Mesenchymal stem cell (in vitro differentiated cells and primary cell): ENCODE measurements at regions not wholly inside any gene's neighbourhood (a gene's known extent, or its start where the extent isn't known, plus 50 kb on each side); places are given as distances from the start of the nearest gene placed in this dataset.

Source experiments
- DNase-seq: peaks from one replicate; pipeline ENCODE4 v3.0.0-alpha.2; 2013
- H2AFZ ChIP-seq: one replicate; pipeline ENCODE4 v1.6.1; 2013; ENCODE audit warnings: low read depth, mild to moderate bottlenecking, control low read depth, inconsistent platforms, low read length, moderate library complexity
- H2AK5ac ChIP-seq: 2 replicates; pipeline ENCODE4 v1.6.1; 2013; ENCODE audit warnings: low read length, moderate library complexity, mild to moderate bottlenecking, inconsistent platforms; ENCODE audit not compliant: severe bottlenecking
- H2BK120ac ChIP-seq: one replicate; pipeline ENCODE4 v1.6.1; 2013; ENCODE audit warnings: low read depth, mild to moderate bottlenecking, inconsistent platforms, low read length, moderate library complexity
- H2BK12ac ChIP-seq, 2 experiments: one replicate each; pipeline ENCODE4 v1.6.1; 2013; ENCODE audit warnings: inconsistent platforms in 2 of 2, low read length in 2 of 2, mild to moderate bottlenecking in 2 of 2, moderate library complexity in 2 of 2, control low read depth in 1 of 2
- H2BK15ac ChIP-seq: one replicate; pipeline ENCODE4 v1.6.1; 2013; ENCODE audit warnings: mild to moderate bottlenecking, low read depth, inconsistent platforms; ENCODE audit not compliant: poor library complexity, severe bottlenecking
- H2BK5ac ChIP-seq: 2 replicates; pipeline ENCODE4 v1.6.1; 2013; ENCODE audit warnings: low read depth, mild to moderate bottlenecking, low read length, control low read depth, inconsistent platforms; ENCODE audit not compliant: poor library complexity, severe bottlenecking
- H3K14ac ChIP-seq, 2 experiments: one replicate each; pipeline ENCODE4 v1.6.1; 2013; ENCODE audit warnings: inconsistent platforms in 2 of 2, low read length in 2 of 2, control low read depth in 1 of 2, mild to moderate bottlenecking in 1 of 2, moderate library complexity in 1 of 2
- H3K18ac ChIP-seq, 2 experiments: one replicate each; pipeline ENCODE4 v1.6.1; 2013; ENCODE audit warnings: inconsistent platforms in 2 of 2, low read length in 2 of 2, control low read depth in 1 of 2, low read depth in 1 of 2, mild to moderate bottlenecking in 1 of 2
- H3K23ac ChIP-seq, 2 experiments: one replicate each; pipeline ENCODE4 v1.6.1; 2013; ENCODE audit warnings: inconsistent platforms in 2 of 2, low read length in 2 of 2, mild to moderate bottlenecking in 2 of 2, moderate library complexity in 2 of 2, control low read depth in 1 of 2
- H3K27ac ChIP-seq: 2 replicates; pipeline ENCODE4 v1.5.1; 2013; ENCODE audit warnings: mild to moderate bottlenecking, moderate library complexity, low read length, control low read depth, inconsistent platforms; ENCODE audit not compliant: poor library complexity, severe bottlenecking
- H3K27me3 ChIP-seq, 2 experiments: 2 replicates each; pipeline versions ENCODE4 v1.6.1 to v1.7.0; 2013; ENCODE audit warnings: low read length in 2 of 2, mild to moderate bottlenecking in 2 of 2, moderate library complexity in 2 of 2, control low read depth in 1 of 2, inconsistent platforms in 1 of 2; ENCODE audit not compliant: control insufficient read depth in 1 of 2, insufficient read depth in 1 of 2
- H3K36me3 ChIP-seq, 2 experiments: 2 replicates each; pipeline versions ENCODE4 v1.6.1 to v1.7.0; 2013; ENCODE audit warnings: low read length in 2 of 2, control low read depth in 1 of 2, inconsistent platforms in 1 of 2, low read depth in 1 of 2, mild to moderate bottlenecking in 1 of 2; ENCODE audit not compliant: insufficient read depth in 2 of 2, control insufficient read depth in 1 of 2
- H3K4ac ChIP-seq, 2 experiments: one replicate each; pipeline ENCODE4 v1.6.1; 2013; ENCODE audit warnings: inconsistent platforms in 2 of 2, low read length in 2 of 2, mild to moderate bottlenecking in 2 of 2, moderate library complexity in 2 of 2, control low read depth in 1 of 2, low read depth in 1 of 2
- H3K4me1 ChIP-seq: 2 replicates; pipeline ENCODE4 v1.6.1; 2013; ENCODE audit warnings: low read depth, low read length, control low read depth; ENCODE audit not compliant: control insufficient read depth, insufficient read depth
- H3K4me2 ChIP-seq: 2 replicates; pipeline ENCODE4 v1.6.1; 2013; ENCODE audit warnings: low read length, mild to moderate bottlenecking, inconsistent platforms; ENCODE audit not compliant: poor library complexity, severe bottlenecking
- H3K4me3 ChIP-seq, 2 experiments: 2 replicates each; pipeline versions ENCODE4 v1.5.1 to v1.7.0; 2013; ENCODE audit warnings: low read length in 2 of 2, mild to moderate bottlenecking in 2 of 2, control low read depth in 1 of 2, low read depth in 1 of 2; ENCODE audit not compliant: insufficient read depth in 1 of 2
- H3K79me1 ChIP-seq: replicated peaks from 2 replicates; pipeline ENCODE4 v1.6.1; 2013; ENCODE audit warnings: mild to moderate bottlenecking, control low read depth, low read length, inconsistent platforms; ENCODE audit not compliant: poor library complexity, severe bottlenecking
- H3K9ac ChIP-seq: 2 replicates; pipeline ENCODE4 v1.7.0; 2013; ENCODE audit warnings: mild to moderate bottlenecking, low read length, moderate library complexity
- H3K9me3 ChIP-seq: 2 replicates; pipeline ENCODE4 v1.7.0; 2013; ENCODE audit warnings: mild to moderate bottlenecking, low read length; ENCODE audit not compliant: control insufficient read depth
- H4K8ac ChIP-seq: one replicate; pipeline ENCODE4 v1.6.1; 2013; ENCODE audit warnings: inconsistent platforms, mild to moderate bottlenecking, low read length, moderate library complexity
- H4K91ac ChIP-seq: one replicate; pipeline ENCODE4 v1.6.1; 2013; ENCODE audit warnings: mild to moderate bottlenecking, low read length, inconsistent platforms
- WGBS: methylation state at CpG from one replicate; pipeline ENCODE4 v1.1.7; 2013; ENCODE audit warnings: mixed read lengths; 5-methylcytosine and 5-hydroxymethylcytosine counted together

DNA sequence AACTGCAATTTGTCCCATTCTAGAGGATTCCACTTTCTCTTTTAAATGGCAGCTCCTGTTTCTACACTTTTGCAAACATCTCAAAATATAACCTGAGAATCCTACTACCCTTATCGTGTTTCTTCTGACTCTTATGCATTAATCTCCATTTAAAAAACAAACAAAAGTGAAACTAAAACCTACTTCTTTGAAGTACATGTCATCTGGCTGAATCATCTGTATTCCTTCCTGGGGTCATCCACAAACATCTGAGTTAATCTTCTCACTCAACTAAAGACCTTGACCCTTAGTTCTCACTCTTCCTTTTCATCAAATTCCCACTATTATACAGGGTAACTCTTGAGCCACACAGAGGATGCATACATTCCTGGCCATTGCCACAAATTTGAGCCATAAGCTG is 584.8 kb downstream of the PPARGC1A start:
- H3K23ac ChIP-seq: no peak overlapping the region
- no peaks in the 10 kb centered on the region for H3K79me1 ChIP-seq
- H2AFZ ChIP-seq: no peak overlapping the region
- no peak overlapping the region for H3K9ac ChIP-seq
- H3K4ac ChIP-seq: no peak overlapping the region
- no peak overlapping the region for H2BK120ac ChIP-seq
- H3K36me3 ChIP-seq: no peaks in the 10 kb centered on the region
- no peak overlapping the region for H2BK15ac ChIP-seq
- H3K14ac ChIP-seq: no peak overlapping the region
- no peak overlapping the region for H2BK5ac ChIP-seq
- no peaks in the 10 kb centered on the region for H3K4me1 ChIP-seq
- no peak overlapping the region for H2AK5ac ChIP-seq
- H4K8ac ChIP-seq: no peak overlapping the region
- H3K9me3 ChIP-seq: no peaks in the 10 kb centered on the region
- DNase-seq: peak; percentile 26
- no peak overlapping the region for H4K91ac ChIP-seq
- peak overlapping the region; percentile 35 for H3K27ac ChIP-seq
- peak overlapping the region in 1 of 2 experiments; percentile 36 for H3K4me3 ChIP-seq
- H3K4me2 ChIP-seq: no peak overlapping the region
- no peak overlapping the region for H2BK12ac ChIP-seq
- no peak overlapping the region for H3K18ac ChIP-seq
- 23% methylated on average over 1 of the region's 1 CpG for WGBS
- H3K27me3 ChIP-seq: no peaks in the 10 kb centered on the region

DNA sequence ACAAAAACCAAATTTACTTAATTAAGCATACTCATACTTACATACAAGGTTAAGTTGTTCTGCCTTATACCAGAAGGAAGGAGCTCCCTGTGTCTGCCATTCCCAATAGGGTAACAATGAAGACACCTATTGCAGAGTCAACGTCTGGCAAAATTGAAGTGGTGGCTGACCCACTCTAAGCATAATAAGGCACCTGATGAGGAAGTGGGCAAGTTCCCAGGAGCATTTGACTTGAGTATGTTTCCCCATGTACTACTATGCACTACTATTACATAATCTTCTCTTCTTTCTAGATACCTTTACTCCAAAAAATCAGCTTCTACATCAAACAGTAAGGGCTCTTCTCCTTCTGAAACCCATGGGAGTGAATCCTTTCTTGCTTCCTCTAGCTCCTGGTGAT is 591.5 kb downstream of the PPARGC1A start:
- Histone ChIP-seq H3K23ac (no peak overlapping the region), H3K79me1 (no peaks in the 10 kb centered on the region), H3K27ac (no peak overlapping the region), H2AK5ac (no peak overlapping the region), H3K9ac (no peak overlapping the region), H2BK120ac (no peak overlapping the region), H3K4ac (no peak overlapping the region), H4K91ac (no peak overlapping the region), H3K27me3 (no peaks in the 10 kb centered on the region), H2BK12ac (no peak overlapping the region), H3K14ac (no peak overlapping the region), H3K18ac (no peak overlapping the region), H3K9me3 (no peaks in the 10 kb centered on the region), H3K36me3 (no peaks in the 10 kb centered on the region), H2BK15ac (no peak overlapping the region), H3K4me2 (no peak overlapping the region), H3K4me3 (no peak overlapping the region), H2AFZ (no peak overlapping the region), H4K8ac (no peak overlapping the region), H2BK5ac (no peak overlapping the region), H3K4me1 (no peaks in the 10 kb centered on the region)
- DNase-seq: no peak
- 76% methylated on average over 1 of the region's 1 CpG for WGBS

DNA sequence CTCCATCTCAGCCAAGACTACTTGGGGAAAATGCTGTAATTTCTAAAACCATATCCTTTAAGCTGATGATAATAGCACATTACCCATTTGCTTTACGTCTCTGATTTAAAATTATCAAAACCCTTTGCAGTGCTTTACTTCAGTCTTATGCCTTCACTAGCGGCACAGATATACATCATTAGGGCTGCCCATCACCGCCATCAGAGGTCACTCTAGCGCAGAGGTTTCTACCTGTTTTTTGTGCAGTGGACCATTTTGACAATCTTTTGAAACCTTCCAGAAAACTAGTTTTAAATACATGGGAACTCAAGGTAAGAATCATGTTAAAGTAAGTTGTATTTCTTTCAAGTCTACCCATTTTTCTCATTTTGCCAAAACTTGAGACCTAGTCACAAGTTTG is 592.5 kb downstream of the PPARGC1A start:
- WGBS: 91% methylated on average over 4 of the region's 4 CpGs
- no peak overlapping the region for H2AFZ ChIP-seq
- no peak overlapping the region for H4K8ac ChIP-seq
- no peaks in the 10 kb centered on the region for H3K79me1 ChIP-seq
- no peak overlapping the region for H4K91ac ChIP-seq
- H3K4ac ChIP-seq: no peak overlapping the region
- H2BK5ac ChIP-seq: no peak overlapping the region
- H3K27me3 ChIP-seq: no peaks in the 10 kb centered on the region
- H3K14ac ChIP-seq: no peak overlapping the region
- no peak overlapping the region for H2BK15ac ChIP-seq
- H3K36me3 ChIP-seq: no peaks in the 10 kb centered on the region
- no peak overlapping the region for H3K27ac ChIP-seq
- no peak overlapping the region for H3K4me2 ChIP-seq
- H2BK12ac ChIP-seq: no peak overlapping the region
- H3K23ac ChIP-seq: no peak overlapping the region
- H3K4me1 ChIP-seq: no peaks in the 10 kb centered on the region
- no peak overlapping the region for H3K9ac ChIP-seq
- H3K9me3 ChIP-seq: no peaks in the 10 kb centered on the region
- H2BK120ac ChIP-seq: no peak overlapping the region
- no peak for DNase-seq
- no peak overlapping the region for H3K18ac ChIP-seq
- H2AK5ac ChIP-seq: no peak overlapping the region
- H3K4me3 ChIP-seq: no peak overlapping the region

DNA sequence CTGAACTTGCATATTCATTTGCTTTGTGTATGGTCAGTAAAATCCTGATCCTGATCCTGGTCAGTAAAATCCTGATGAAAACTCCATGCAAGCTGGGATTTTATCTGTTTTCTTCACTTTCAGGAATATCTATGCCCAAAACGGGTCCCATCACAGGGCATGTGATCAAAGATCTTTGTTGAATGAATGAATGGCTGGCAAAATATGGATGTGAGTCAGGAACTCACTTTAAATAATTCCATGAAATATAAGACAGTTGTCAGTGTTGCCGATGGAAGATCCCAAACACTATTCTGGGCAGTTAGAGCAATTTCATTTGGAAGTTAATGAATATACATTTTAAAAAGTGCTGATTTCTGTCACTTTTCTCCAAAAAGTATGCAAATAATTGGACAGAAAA is 598.4 kb downstream of the GBA3 start:
- H3K36me3 ChIP-seq: no peaks in the 10 kb centered on the region
- H2BK15ac ChIP-seq: no peak overlapping the region
- H2BK120ac ChIP-seq: no peak overlapping the region
- no peak overlapping the region for H2AK5ac ChIP-seq
- no peak overlapping the region for H4K8ac ChIP-seq
- DNase-seq: no peak
- H2AFZ ChIP-seq: no peak overlapping the region
- no peak overlapping the region for H3K4me3 ChIP-seq
- H3K4me1 ChIP-seq: no peaks in the 10 kb centered on the region
- no peak overlapping the region for H3K18ac ChIP-seq
- no peak overlapping the region for H2BK12ac ChIP-seq
- H4K91ac ChIP-seq: no peak overlapping the region
- no peak overlapping the region for H3K14ac ChIP-seq
- 90% methylated on average over 2 of the region's 2 CpGs for WGBS
- H3K23ac ChIP-seq: no peak overlapping the region
- H3K4ac ChIP-seq: no peak overlapping the region
- H3K27ac ChIP-seq: no peak overlapping the region
- no peaks in the 10 kb centered on the region for H3K79me1 ChIP-seq
- H3K27me3 ChIP-seq: no peaks in the 10 kb centered on the region
- no peak overlapping the region for H3K9ac ChIP-seq
- no peaks in the 10 kb centered on the region for H3K9me3 ChIP-seq
- no peak overlapping the region for H2BK5ac ChIP-seq
- no peak overlapping the region for H3K4me2 ChIP-seq
